GM12892 (cell line): ENCODE measurements at regions not wholly inside any gene's neighbourhood (a gene's known extent, or its start where the extent isn't known, plus 50 kb on each side); places are given as distances from the start of the nearest gene placed in this dataset.

Experiments used
- POLR2A ChIP-seq: IDR thresholded peaks from 2 replicates; pipeline ENCODE4 v1.6.1; 2011; ENCODE audit warnings: low read depth, low read length, control low read depth
- TAF1 ChIP-seq: IDR thresholded peaks from 2 replicates; pipeline ENCODE4 v1.6.1; 2011; ENCODE audit warnings: low read depth, mild to moderate bottlenecking, control low read depth, low read length, borderline replicate concordance

- TF ChIP-seq POLR2A (no peak), TAF1 (no peak)
These were observed 274.1 kb upstream of the HTR2A start for GRCh38 chr13:47170971-47171370.
